Islet of Langerhans (tissue), 1 donor: ENCODE measurements at regions not wholly inside any gene's neighbourhood (a gene's known extent, or its start where the extent isn't known, plus 50 kb on each side); places are given as distances from the start of the nearest gene placed in this dataset.
"Not testable (repeated sequence)": the region's sequence is repeated elsewhere in the genome, so short reads cannot be mapped to it uniquely, and the experiment has no call there.

Source experiments
- FAIRE-seq: peaks from one replicate; lab custom pipeline; 2011; peaks lifted over from hg19 to GRCh38; lab: Jason Lieb, UNC

GRCh38 chr13:73329355-73329754 lies 270.6 kb downstream of the KLF5 start:
- no peak for FAIRE-seq

DNA sequence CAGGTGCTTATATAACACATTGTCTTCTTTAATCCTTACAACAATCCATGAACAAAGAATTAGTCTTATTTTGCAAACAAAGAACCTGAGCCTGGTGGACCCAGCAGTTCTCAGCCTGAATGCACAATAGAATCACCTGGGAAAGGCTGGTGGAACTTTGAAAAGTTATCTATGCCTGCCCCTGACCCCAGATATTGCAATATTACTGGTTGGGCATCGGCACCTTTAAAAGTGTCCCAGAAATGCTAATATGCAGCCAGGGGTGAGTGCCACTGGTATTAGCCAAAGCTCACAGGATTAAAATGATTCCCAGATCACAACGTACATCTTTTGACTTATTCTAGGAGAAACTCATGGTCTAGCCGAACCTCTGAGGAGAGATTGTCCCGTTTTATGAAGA lies 268.8 kb downstream of the KLF5 start:
- FAIRE-seq = no peak

DNA sequence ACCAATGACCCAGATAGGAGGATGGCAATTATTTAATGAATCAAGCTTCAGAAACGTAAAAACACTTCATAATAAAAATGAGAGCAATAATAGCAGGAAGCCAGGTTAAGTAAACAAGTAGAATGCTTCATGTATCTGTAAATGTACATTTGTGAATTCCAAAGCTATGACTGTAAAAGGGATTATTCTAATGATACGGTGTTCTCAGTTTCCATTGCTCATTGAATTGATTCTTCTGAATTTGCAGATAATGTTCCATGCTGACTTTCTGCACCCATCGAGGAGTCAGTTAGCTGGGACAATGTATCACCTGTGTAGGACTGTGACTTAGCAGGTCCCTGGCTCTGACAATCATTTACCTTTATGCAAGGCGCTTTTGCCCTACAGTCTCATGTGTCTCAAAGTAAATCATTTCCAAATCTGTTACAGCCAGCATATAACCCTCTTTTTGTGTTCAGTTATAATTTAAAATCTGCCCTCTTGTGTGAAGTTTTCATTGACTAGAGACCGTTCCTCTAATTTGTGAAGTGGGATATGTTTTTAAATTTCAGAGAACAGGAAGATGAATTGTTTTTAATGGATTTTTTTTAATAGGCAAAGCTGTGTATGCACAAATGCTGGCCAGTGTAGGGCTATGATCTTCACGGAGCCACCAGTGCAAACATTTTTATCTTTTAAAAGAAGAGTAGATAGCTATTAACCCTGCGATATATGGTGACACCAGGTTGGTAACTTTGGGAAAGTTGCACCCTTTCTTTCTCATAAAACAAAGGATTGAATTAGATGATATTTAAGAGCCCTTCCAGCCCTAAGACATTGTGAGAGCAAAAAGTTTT lies 267.1 kb downstream of the KLF5 start:
- no peak for FAIRE-seq

DNA sequence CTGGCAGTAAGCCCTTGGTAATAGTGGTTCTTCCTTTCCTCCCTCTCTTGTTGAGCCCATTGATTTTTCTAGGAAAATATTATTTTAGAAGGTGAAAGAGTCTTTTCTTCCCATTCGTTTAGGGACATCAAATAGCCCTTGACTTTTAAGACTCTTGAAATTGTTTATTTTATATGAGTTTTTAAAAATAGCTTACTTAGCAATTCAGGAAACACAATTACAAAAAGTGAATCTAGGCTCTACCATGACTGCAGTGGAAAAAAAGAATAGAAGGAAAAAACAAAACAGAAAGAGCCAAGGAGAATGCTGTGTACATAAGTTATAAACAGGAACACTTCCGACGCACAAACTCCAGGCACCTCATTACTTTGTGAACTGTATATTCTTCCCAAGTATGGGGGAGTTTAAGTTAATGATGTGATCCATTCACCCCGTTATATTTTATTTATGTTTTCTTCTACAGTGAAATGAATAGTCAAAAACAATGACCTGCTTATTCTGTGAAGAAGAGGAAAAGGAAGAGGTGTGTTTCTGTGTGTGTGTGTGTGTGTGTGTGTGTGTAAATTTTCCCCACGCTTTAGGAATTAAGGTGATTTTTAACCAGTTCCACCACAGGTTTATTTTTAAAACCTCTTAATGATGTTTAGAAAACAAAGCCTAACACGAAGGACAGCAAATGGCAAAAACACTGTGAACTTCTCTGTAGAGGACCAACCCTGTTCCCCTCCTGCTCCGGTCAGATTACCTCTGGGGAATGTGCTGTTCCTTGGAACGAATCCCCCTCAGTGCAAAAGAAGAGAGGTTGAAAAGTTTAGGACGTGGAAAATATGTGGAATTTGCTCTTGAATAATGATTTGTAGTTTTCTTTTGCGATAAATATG lies 266.3 kb downstream of the KLF5 start:
- peak; percentile 5 for FAIRE-seq

DNA sequence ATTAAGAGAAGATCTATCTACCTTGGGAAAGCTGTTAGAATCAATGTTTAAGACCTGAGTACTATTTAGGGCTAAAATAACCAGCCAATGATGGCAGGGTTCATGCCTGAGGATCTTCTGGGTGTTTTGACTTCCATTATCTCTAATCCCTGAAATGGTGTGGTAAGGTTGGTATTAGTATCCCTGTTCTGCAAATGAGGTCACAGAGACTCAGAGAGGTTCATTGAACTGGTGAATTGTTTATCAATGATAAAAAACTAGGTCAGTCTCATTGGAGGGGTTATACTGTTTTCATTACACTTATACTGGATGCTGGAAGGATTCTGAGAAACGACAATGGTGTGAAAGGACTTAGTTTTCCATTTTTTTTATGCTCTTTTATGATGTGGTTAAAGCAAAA lies 264.8 kb downstream of the KLF5 start:
- no peak for FAIRE-seq

DNA sequence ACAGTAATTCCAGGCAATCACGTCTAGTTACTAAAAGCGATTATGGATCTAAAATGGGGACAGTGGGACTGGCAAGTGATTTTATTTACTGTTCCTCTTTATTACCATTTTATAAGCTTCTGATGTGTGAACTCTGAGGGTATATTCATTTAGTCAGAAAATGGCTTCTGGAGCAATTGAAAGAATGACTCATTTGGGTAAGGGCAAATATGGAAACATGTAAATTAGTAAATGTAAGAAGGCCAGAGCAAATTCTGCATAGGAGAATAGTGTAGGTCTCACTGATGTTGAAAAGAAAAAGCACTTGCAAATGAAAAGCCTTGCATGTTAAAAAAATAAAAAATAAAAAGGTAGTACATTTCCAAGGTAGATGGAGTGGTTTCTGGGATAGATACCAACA lies 262.2 kb downstream of the KLF5 start:
- no peak for FAIRE-seq

DNA sequence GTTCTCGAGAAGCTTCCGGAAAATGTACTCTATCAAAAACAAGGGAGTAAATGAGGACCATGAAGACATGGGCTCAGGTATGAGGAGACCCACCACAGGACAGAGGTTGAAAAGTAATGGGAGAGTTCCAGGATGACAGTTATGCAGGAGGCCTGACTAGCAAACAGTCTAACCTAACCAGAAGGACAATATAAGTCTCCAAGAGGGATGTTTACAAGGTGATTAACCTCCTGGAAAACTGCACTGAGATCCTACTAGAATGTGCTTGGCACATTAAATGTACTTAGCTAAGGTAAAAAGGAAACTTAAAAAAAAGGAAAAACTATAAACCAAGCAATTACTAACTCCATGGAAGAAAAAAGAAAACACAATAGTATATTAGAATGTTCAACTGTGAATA lies 258.3 kb downstream of the KLF5 start:
- no peak for FAIRE-seq

DNA sequence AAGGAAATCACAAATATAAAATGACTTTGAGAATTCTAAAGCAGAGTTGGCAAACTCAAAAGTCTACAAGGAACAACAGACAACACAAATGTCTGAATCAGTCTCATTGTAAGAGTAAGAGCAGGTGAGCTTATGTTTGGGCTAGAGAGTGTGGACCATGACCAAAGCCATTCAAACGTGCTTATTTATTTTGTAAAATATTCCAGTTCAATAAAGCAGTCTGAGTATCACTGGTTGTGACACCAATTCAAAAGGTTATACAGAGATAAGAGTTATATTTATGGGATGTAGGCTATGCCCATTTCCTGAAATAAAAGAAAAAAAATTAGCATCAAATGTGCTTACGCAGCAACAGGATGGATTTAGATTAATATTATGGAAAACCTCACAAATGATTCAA lies 251.6 kb downstream of the KLF5 start:
- FAIRE-seq = no peak

DNA sequence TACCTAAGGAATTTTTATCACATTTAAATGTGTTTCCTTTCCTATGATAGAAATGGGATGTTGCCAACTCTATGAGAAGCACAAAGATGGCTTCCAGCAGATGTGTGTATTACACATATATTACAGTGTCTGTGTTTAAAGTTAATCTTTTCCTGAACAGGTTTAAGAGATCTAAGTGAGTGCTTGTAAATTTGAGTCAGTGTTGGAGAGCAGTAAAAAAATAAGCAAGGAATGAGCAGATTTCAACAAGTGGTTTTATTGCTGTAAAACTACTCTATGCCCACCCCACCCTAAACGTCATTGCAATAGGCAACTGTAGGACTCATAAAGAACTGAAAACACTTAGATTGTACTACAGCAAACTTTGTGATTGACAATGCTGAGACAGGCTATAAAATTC lies 248.7 kb downstream of the KLF5 start:
- no peak for FAIRE-seq

GRCh38 chr13:73306688-73307087 lies 247.9 kb downstream of the KLF5 start:
- FAIRE-seq = no peak

GRCh38 chr13:73304442-73304841 lies 245.6 kb downstream of the KLF5 start:
- FAIRE-seq = no peak

- FAIRE-seq = no peak
These were observed 245.0 kb downstream of the KLF5 start for GRCh38 chr13:73303851-73304250.

- not testable (repeated sequence) for FAIRE-seq
These were observed 242.8 kb downstream of the KLF5 start for GRCh38 chr13:73301622-73302021.

- no peak for FAIRE-seq
These were observed 242.1 kb downstream of the KLF5 start for GRCh38 chr13:73300718-73301425.

GRCh38 chr13:73299787-73300186 lies 241.0 kb downstream of the KLF5 start:
- no peak for FAIRE-seq

GRCh38 chr13:73293913-73294523 lies 235.2 kb downstream of the KLF5 start:
- no peak for FAIRE-seq

DNA sequence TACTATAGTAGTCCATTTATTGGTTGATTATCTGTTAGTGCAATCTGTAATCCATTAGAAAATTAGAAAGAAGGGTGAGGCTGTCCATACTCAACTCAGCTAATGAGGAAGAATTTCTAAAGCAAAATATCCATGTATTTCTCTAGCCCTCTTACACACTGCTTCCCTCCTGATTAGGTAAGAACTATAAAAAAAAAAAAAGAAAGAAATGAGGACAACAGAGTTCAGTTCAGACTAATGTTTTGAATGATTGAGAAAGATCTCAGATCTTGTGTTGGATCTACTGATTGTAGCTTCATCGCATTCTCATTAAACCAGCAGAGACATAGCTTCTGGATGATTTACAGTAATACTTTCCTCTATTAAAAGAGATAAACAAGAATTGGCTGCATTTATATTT lies 233.3 kb downstream of the KLF5 start:
- FAIRE-seq = no peak

DNA sequence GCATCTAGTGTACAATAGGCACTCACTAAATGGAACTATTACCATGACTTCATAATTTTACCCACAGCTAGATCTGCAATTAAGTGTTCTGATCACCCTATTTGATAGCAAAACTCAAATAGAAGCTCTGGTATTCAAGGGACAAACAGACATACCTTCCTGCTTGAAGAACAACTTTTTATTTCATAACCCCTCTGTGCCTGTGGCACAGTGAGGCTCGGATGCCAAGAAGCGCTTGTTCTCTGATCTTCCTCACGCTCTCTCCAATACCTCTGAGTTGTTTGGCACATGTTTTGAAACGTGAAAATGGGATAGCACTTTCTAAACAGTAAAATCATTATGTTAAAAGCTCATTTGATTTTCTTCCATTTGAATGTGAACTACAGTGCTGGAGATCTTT lies 232.0 kb downstream of the KLF5 start:
- no peak for FAIRE-seq

- no peak for FAIRE-seq
These were observed 229.8 kb downstream of the KLF5 start for GRCh38 chr13:73288596-73288995.

DNA sequence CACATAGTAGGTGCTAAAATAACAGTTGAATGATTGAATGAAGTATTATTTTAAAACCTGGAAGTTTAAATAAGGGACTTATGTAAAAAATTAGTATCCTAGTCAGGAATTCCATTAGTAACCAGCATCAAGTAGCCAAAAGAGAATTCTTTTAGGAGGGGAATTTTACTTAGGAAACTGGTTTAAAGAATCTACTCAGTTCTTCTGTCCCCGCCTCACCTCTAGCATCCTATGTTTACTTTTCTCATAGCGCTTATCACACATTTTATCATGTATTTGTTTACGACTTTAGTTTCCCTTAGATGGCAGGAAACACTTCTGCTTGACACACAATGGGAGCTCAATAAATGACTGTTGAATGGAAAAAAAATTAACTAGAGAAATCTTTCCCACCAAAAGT lies 229.0 kb downstream of the KLF5 start:
- FAIRE-seq = no peak

GRCh38 chr13:73286942-73287620 lies 228.3 kb downstream of the KLF5 start:
- no peak for FAIRE-seq

DNA sequence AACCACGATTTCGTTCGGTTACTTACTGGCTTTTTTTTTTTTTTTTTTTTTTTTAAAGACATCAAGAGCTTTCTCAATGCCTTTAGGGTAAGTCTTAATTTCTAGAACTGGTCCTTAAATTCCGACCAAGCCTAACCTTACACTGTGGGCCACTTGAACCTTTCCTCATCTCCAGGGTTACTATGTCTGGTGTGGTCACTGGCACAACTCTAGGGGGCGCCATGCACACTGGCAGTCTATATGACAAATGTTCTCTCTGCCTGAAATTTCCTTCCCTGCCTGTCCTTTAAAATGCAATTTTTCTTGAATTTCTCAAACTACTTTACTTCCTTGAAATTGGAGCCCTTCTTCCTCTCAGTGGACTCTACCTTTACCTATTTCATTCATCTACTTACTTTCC lies 227.4 kb downstream of the KLF5 start:
- FAIRE-seq = no peak
